ENCODE measurements at regions not wholly inside any gene's neighbourhood (a gene's known extent, or its start where the extent isn't known, plus 50 kb on each side); places are given as distances from the start of the nearest gene placed in this dataset.

- Histone ChIP-seq H3K9ac (ENCODE audit: low read length) (no peak overlapping the region), H2AFZ (ENCODE audit: low read depth, low read length, severe bottlenecking) (no peak overlapping the region), H3K36me3 (ENCODE audit: low read length) (no peaks in the 10 kb centered on the region), H3K27ac (ENCODE audit: low read depth, low read length) (no peak overlapping the region), H4K20me1 (ENCODE audit: low read depth, low read length) (no peaks in the 10 kb centered on the region), H3K9me3 (ENCODE audit: insufficient read depth, low read length) (no peaks in the 10 kb centered on the region), H3K4me2 (ENCODE audit: low read depth, low read length, poor library complexity, severe bottlenecking) (no peak overlapping the region), H3K27me3 (ENCODE audit: low read length) (no peaks in the 10 kb centered on the region), H3F3A (ENCODE audit: insufficient read depth) (no peaks in the 10 kb centered on the region), H3K9me2 (replicated peaks; ENCODE audit: insufficient read depth, low read length) (no peaks in the 10 kb centered on the region), H3K79me2 (ENCODE audit: insufficient read depth, low read length) (no peaks in the 10 kb centered on the region), H3K4me3 (ENCODE audit: insufficient read depth, low read length, poor library complexity, severe bottlenecking) (no peak overlapping the region)
- no peak for TF ChIP-seq EZH2phosphoT487 (conservative IDR thresholded peaks at IDR 0.05; ENCODE audit: low read length)
- TF ChIP-seq, protein P1, sequence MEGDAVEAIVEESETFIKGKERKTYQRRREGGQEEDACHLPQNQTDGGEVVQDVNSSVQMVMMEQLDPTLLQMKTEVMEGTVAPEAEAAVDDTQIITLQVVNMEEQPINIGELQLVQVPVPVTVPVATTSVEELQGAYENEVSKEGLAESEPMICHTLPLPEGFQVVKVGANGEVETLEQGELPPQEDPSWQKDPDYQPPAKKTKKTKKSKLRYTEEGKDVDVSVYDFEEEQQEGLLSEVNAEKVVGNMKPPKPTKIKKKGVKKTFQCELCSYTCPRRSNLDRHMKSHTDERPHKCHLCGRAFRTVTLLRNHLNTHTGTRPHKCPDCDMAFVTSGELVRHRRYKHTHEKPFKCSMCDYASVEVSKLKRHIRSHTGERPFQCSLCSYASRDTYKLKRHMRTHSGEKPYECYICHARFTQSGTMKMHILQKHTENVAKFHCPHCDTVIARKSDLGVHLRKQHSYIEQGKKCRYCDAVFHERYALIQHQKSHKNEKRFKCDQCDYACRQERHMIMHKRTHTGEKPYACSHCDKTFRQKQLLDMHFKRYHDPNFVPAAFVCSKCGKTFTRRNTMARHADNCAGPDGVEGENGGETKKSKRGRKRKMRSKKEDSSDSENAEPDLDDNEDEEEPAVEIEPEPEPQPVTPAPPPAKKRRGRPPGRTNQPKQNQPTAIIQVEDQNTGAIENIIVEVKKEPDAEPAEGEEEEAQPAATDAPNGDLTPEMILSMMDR (IDR thresholded peaks at IDR 0.05; ENCODE audit: insufficient read depth, low read length, poor library complexity, severe bottlenecking): no peak
These were observed 190.6 kb upstream of the GRIK2 start for GRCh38 chr6:101202867-101203374.

GRCh38 chr6:101203664-101204063 lies 189.8 kb upstream of the GRIK2 start:
- TF ChIP-seq EZH2phosphoT487 (conservative IDR thresholded peaks at IDR 0.05; ENCODE audit: low read length): no peak
- TF ChIP-seq, protein P1 (IDR thresholded peaks at IDR 0.05; ENCODE audit: insufficient read depth, low read length, poor library complexity, severe bottlenecking): no peak
- H3K36me3 ChIP-seq (ENCODE audit: low read length): no peaks in the 10 kb centered on the region
- H3K27me3 ChIP-seq (ENCODE audit: low read length): no peaks in the 10 kb centered on the region
- no peak overlapping the region for H3K27ac ChIP-seq (ENCODE audit: low read depth, low read length)
- H3F3A ChIP-seq (ENCODE audit: insufficient read depth): no peaks in the 10 kb centered on the region
- H2AFZ ChIP-seq (ENCODE audit: low read depth, low read length, severe bottlenecking): no peak overlapping the region
- H4K20me1 ChIP-seq (ENCODE audit: low read depth, low read length): no peaks in the 10 kb centered on the region
- H3K9me2 ChIP-seq (replicated peaks; ENCODE audit: insufficient read depth, low read length): no peaks in the 10 kb centered on the region
- no peak overlapping the region for H3K4me3 ChIP-seq (ENCODE audit: insufficient read depth, low read length, poor library complexity, severe bottlenecking)
- H3K9ac ChIP-seq (ENCODE audit: low read length): no peak overlapping the region
- no peaks in the 10 kb centered on the region for H3K9me3 ChIP-seq (ENCODE audit: insufficient read depth, low read length)
- no peak overlapping the region for H3K4me2 ChIP-seq (ENCODE audit: low read depth, low read length, poor library complexity, severe bottlenecking)
- no peaks in the 10 kb centered on the region for H3K79me2 ChIP-seq (ENCODE audit: insufficient read depth, low read length)

GRCh38 chr6:101208152-101208551 lies 185.4 kb upstream of the GRIK2 start:
- Histone ChIP-seq H4K20me1 (ENCODE audit: low read depth, low read length) (no peaks in the 10 kb centered on the region), H3F3A (ENCODE audit: insufficient read depth) (no peaks in the 10 kb centered on the region), H3K27ac (ENCODE audit: low read depth, low read length) (no peak overlapping the region), H3K4me3 (ENCODE audit: insufficient read depth, low read length, poor library complexity, severe bottlenecking) (no peak overlapping the region), H3K27me3 (ENCODE audit: low read length) (no peaks in the 10 kb centered on the region), H3K36me3 (ENCODE audit: low read length) (no peaks in the 10 kb centered on the region), H3K9me2 (replicated peaks; ENCODE audit: insufficient read depth, low read length) (no peaks in the 10 kb centered on the region), H2AFZ (ENCODE audit: low read depth, low read length, severe bottlenecking) (no peak overlapping the region), H3K4me2 (ENCODE audit: low read depth, low read length, poor library complexity, severe bottlenecking) (no peak overlapping the region), H3K9ac (ENCODE audit: low read length) (no peak overlapping the region), H3K79me2 (ENCODE audit: insufficient read depth, low read length) (no peaks in the 10 kb centered on the region), H3K9me3 (ENCODE audit: insufficient read depth, low read length) (no peaks in the 10 kb centered on the region)
- TF ChIP-seq, protein P1 (IDR thresholded peaks at IDR 0.05; ENCODE audit: insufficient read depth, low read length, poor library complexity, severe bottlenecking): no peak
- TF ChIP-seq EZH2phosphoT487 (conservative IDR thresholded peaks at IDR 0.05; ENCODE audit: low read length): no peak

Data from SU-DHL-6 (cell line).